Panc1 (cell line): ENCODE measurements at regions not wholly inside any gene's neighbourhood (a gene's known extent, or its start where the extent isn't known, plus 50 kb on each side); places are given as distances from the start of the nearest gene placed in this dataset.

ENCODE experiments used
- ATAC-seq: fragments of 200-7000 bp; cut with Tn5 transposase; 2 replicates; pipeline ENCODE4 v1.9.1; 2020; ENCODE audit warnings: mild to moderate bottlenecking, moderate library complexity
- BruUV-seq: library from RNA; stranded (reverse); fragments of 400-500 nt; replicated peaks from 2 replicates; lab custom pipeline; 2021; lab: Mats Ljungman, UMichigan
- CTCF ChIA-PET: fragments of 300-600 bp; sonication (Branson Sonifier 250); formaldehyde crosslinking; loops from one replicate; lab custom pipeline; 2022; ENCODE audit warnings: antibody characterized with exemption; lab: Charles Lee
- POLR2A ChIA-PET: fragments of 300-600 bp; sonication (Branson Sonifier 250); formaldehyde crosslinking; loops from one replicate; lab custom pipeline; 2022; ENCODE audit warnings: antibody characterized with exemption; lab: Charles Lee
- DNase-seq: peaks from one replicate; pipeline ENCODE4 v3.0.0-alpha.2; 2010; ENCODE audit warnings: low read depth, low spot score
- H3K27ac ChIP-seq: 2 replicates; pipeline ENCODE4 v1.5.1; 2011; ENCODE audit warnings: mild to moderate bottlenecking, low read length, inconsistent platforms
- H3K27me3 ChIP-seq: fragments of 200-500 bp; sonication (Bioruptor generic); 2 replicates; pipeline ENCODE4 v1.6.0; 2014; ENCODE audit warnings: low read length, inconsistent platforms; ENCODE audit not compliant: control insufficient read depth, insufficient read depth
- H3K36me3 ChIP-seq: fragments of 200-500 bp; sonication (Bioruptor generic); 2 replicates; pipeline ENCODE4 v1.5.1; 2014; ENCODE audit warnings: inconsistent platforms, mild to moderate bottlenecking, low read length, moderate library complexity; ENCODE audit not compliant: control insufficient read depth, insufficient read depth
- H3K4me1 ChIP-seq: 2 replicates; pipeline ENCODE4 v1.5.1; 2011; ENCODE audit warnings: inconsistent platforms, mild to moderate bottlenecking, low read length, moderate library complexity; ENCODE audit not compliant: control insufficient read depth, insufficient read depth
- H3K4me3 ChIP-seq, 2 experiments: 2 replicates each; pipeline ENCODE4 v1.5.1; 2011 to 2012; ENCODE audit warnings: low read depth in 2 of 2, low read length in 2 of 2, mild to moderate bottlenecking in 2 of 2, inconsistent platforms in 1 of 2, moderate library complexity in 1 of 2
- H3K9me3 ChIP-seq: fragments of 200-500 bp; sonication (Bioruptor generic); 2 replicates; pipeline ENCODE4 v1.5.1; 2014; ENCODE audit warnings: low read depth, mild to moderate bottlenecking, inconsistent platforms, low read length, moderate library complexity; ENCODE audit not compliant: control insufficient read depth, insufficient read depth
- POLR2AphosphoS5 ChIP-seq: IDR thresholded peaks from 2 replicates; pipeline ENCODE4 v1.6.1; 2012; ENCODE audit warnings: mild to moderate bottlenecking, low read depth, low read length, moderate library complexity
- SIN3A ChIP-seq: IDR thresholded peaks from 2 replicates; pipeline ENCODE4 v1.6.1; 2012; ENCODE audit warnings: low read depth, mild to moderate bottlenecking, low read length, moderate library complexity, borderline replicate concordance; ENCODE audit not compliant: insufficient read depth
- TCF7L2 ChIP-seq: IDR thresholded peaks from 2 replicates; pipeline ENCODE4 v1.6.1; 2011; ENCODE audit warnings: mild to moderate bottlenecking, low read depth, low read length, inconsistent platforms
- in situ Hi-C: cut with HindIII; loops from 2 replicates; pipeline ENCODE4 v1.10.0; 2016; ENCODE audit warnings: low sequenced_read_pairs, low pct_unique_long_range_greater_than_20kb
- intact Hi-C: fragments of 100-400 bp; cut with micrococcal nuclease; formaldehyde crosslinking; loops from one replicate; pipeline ENCODE4 v1.10.0; 2022; ENCODE audit not compliant: unreplicated experiment
- TF ChIP-seq, protein P1 (sequence below): fragments of 450-650 bp; IDR thresholded peaks from 2 replicates; pipeline ENCODE4 v1.5.1; 2017; ENCODE audit warnings: mild to moderate bottlenecking
- TF ChIP-seq, protein P2 (sequence below), 2 experiments: IDR thresholded peaks; 2 replicates each; pipeline ENCODE4 v1.6.1; 2011 to 2012; ENCODE audit warnings: low read depth in 2 of 2, control low read depth in 1 of 2, low read length in 1 of 2, mild to moderate bottlenecking in 1 of 2, moderate library complexity in 1 of 2; ENCODE audit not compliant: insufficient read depth in 1 of 2

DNA sequence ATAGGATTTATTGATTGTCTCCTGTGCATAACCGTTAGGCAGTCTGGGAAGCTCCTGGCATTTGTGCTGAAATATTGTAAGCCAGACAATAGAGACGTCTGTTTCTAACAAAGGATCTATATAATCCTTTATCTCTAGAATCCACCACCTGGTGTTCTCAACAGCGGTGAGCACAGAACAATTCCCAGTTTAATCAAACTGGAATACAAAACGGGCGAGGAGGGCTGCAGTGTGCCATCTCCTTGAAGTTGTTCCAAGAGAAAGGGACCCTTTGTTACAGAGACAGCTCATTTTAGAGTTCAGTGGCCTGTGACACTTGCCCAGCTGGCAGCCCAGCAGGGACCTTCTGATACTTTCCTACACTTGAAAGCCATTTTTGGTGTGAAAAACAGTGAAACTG lies 162.8 kb upstream of the IVNS1ABP start:
- in situ Hi-C loops (no loop called here), intact Hi-C loops (loop anchor here (10.0 kb wide), 1 partner anchor 165 kb away; the partner anchor contains the start of gene IVNS1ABP)
- ChIA-PET CTCF (no interaction called here), POLR2A (no interaction called here)
- DNase-seq (no peak), ATAC-seq (no peak)
- BruUV-seq, result no TSS peak
- Histone ChIP-seq H3K4me3 (no peak overlapping the region), H3K4me1 (no peaks in the 10 kb centered on the region), H3K9me3 (no peaks in the 10 kb centered on the region), H3K36me3 (no peaks in the 10 kb centered on the region), H3K27ac (no peak overlapping the region), H3K27me3 (no peaks in the 10 kb centered on the region)
- no peak for TF ChIP-seq POLR2AphosphoS5
- no peak for TF ChIP-seq TCF7L2
- TF ChIP-seq, protein P1, sequence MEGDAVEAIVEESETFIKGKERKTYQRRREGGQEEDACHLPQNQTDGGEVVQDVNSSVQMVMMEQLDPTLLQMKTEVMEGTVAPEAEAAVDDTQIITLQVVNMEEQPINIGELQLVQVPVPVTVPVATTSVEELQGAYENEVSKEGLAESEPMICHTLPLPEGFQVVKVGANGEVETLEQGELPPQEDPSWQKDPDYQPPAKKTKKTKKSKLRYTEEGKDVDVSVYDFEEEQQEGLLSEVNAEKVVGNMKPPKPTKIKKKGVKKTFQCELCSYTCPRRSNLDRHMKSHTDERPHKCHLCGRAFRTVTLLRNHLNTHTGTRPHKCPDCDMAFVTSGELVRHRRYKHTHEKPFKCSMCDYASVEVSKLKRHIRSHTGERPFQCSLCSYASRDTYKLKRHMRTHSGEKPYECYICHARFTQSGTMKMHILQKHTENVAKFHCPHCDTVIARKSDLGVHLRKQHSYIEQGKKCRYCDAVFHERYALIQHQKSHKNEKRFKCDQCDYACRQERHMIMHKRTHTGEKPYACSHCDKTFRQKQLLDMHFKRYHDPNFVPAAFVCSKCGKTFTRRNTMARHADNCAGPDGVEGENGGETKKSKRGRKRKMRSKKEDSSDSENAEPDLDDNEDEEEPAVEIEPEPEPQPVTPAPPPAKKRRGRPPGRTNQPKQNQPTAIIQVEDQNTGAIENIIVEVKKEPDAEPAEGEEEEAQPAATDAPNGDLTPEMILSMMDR, result no peak

DNA sequence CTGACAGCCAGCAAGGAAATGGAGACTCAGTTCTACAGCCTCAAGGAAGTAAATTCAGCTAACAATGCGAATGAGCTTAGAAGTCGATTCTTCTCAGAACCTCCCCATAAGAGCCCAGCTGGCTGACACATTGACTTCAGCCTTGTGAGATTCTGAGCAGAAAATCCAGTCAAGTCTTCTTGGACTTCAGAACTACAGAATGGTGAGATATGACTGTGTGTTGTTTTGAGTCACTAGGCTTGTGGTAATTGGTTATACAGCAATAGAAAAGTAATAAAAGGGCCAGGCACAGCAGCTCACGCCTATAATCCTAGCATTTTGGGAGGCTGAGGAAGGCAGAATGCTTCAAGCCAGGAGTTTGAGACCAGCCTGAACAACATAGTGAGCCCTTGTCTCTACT lies 161.8 kb upstream of the IVNS1ABP start:
- 0 out of 2 replicates have a peak overlapping the region, but pooled peaks have one; percentile 2 for H3K27ac ChIP-seq
- ChIA-PET POLR2A (no interaction called here), CTCF (no interaction called here)
- H3K4me3 ChIP-seq, result no peak overlapping the region
- H3K36me3 ChIP-seq, result no peaks in the 10 kb centered on the region
- in situ Hi-C loops, result no loop called here
- ATAC-seq (no peak), DNase-seq (no peak)
- no peaks in the 10 kb centered on the region for H3K9me3 ChIP-seq
- no peaks in the 10 kb centered on the region for H3K27me3 ChIP-seq
- intact Hi-C loops, result loop anchor here (10.0 kb wide), 1 partner anchor 164 kb away; the partner anchor contains the start of gene IVNS1ABP
- H3K4me1 ChIP-seq, result no peaks in the 10 kb centered on the region
- TF ChIP-seq, protein P1, result no peak
- TF ChIP-seq, protein P2, sequence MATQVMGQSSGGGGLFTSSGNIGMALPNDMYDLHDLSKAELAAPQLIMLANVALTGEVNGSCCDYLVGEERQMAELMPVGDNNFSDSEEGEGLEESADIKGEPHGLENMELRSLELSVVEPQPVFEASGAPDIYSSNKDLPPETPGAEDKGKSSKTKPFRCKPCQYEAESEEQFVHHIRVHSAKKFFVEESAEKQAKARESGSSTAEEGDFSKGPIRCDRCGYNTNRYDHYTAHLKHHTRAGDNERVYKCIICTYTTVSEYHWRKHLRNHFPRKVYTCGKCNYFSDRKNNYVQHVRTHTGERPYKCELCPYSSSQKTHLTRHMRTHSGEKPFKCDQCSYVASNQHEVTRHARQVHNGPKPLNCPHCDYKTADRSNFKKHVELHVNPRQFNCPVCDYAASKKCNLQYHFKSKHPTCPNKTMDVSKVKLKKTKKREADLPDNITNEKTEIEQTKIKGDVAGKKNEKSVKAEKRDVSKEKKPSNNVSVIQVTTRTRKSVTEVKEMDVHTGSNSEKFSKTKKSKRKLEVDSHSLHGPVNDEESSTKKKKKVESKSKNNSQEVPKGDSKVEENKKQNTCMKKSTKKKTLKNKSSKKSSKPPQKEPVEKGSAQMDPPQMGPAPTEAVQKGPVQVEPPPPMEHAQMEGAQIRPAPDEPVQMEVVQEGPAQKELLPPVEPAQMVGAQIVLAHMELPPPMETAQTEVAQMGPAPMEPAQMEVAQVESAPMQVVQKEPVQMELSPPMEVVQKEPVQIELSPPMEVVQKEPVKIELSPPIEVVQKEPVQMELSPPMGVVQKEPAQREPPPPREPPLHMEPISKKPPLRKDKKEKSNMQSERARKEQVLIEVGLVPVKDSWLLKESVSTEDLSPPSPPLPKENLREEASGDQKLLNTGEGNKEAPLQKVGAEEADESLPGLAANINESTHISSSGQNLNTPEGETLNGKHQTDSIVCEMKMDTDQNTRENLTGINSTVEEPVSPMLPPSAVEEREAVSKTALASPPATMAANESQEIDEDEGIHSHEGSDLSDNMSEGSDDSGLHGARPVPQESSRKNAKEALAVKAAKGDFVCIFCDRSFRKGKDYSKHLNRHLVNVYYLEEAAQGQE (IDR thresholded peaks at IDR 0.05; ENCODE audit: insufficient read depth in 1 of 2, low read depth in 2 of 2, low read length in 1 of 2), result no peak
- no peak for TF ChIP-seq TCF7L2
- no peak for TF ChIP-seq POLR2AphosphoS5
- no peak for TF ChIP-seq SIN3A
- BruUV-seq, result no TSS peak
